IMR-90 (cell line): ENCODE measurements at regions not wholly inside any gene's neighbourhood (a gene's known extent, or its start where the extent isn't known, plus 50 kb on each side); places are given as distances from the start of the nearest gene placed in this dataset.

Experiments used
- ATAC-seq: fragments of 200-7000 bp; cut with Tn5 transposase; 2 replicates; pipeline ENCODE4 v1.9.1; 2020; ENCODE audit warnings: low read depth, mild to moderate bottlenecking, moderate library complexity
- BruUV-seq: library from RNA; stranded (reverse); fragments of 400-500 nt; replicated peaks from 2 replicates; lab custom pipeline; 2021; lab: Mats Ljungman, UMichigan
- CTCF ChIA-PET: fragments of 300-600 bp; formaldehyde crosslinking; extraction: SDS; loops from one replicate; lab custom pipeline; 2021; ENCODE audit warnings: antibody characterized with exemption; lab: Yijun Ruan, JAX
- POLR2A ChIA-PET: fragments of 300-600 bp; sonication (Branson Sonifier 250); formaldehyde crosslinking; loops from one replicate; lab custom pipeline; 2022; ENCODE audit warnings: antibody characterized with exemption; ENCODE audit not compliant: unreplicated experiment; lab: Charles Lee
- DNase-seq: peaks from one replicate; pipeline ENCODE4 v3.0.0; 2013
- H2AFZ ChIP-seq: replicated peaks from 2 replicates; pipeline ENCODE3; 2013; ENCODE audit warnings: low read length, mild to moderate bottlenecking; ENCODE audit not compliant: poor library complexity
- H2AK5ac ChIP-seq: 2 replicates; pipeline ENCODE4 v1.6.1; 2013; ENCODE audit warnings: low read depth, low read length, inconsistent platforms
- H2AK9ac ChIP-seq: replicated peaks from 2 replicates; pipeline ENCODE3; 2013; ENCODE audit warnings: mild to moderate bottlenecking, low read depth, low read length, moderate library complexity; ENCODE audit not compliant: poor library complexity
- H2BK120ac ChIP-seq: 2 replicates; pipeline ENCODE4 v1.6.1; 2013; ENCODE audit warnings: low read depth, low read length, inconsistent platforms
- H2BK15ac ChIP-seq: 3 replicates; pipeline ENCODE4 v1.6.1; 2013; ENCODE audit warnings: low read depth, low read length, inconsistent platforms
- H2BK20ac ChIP-seq: 2 replicates; pipeline ENCODE4 v1.6.1; 2013; ENCODE audit warnings: low read depth, mild to moderate bottlenecking, inconsistent platforms, low read length, moderate library complexity
- H2BK5ac ChIP-seq: 2 replicates; pipeline ENCODE4 v1.6.1; 2013; ENCODE audit warnings: mild to moderate bottlenecking, low read depth, low read length, inconsistent platforms; ENCODE audit not compliant: poor library complexity, severe bottlenecking
- H3K14ac ChIP-seq: replicated peaks from 2 replicates; pipeline ENCODE4 v1.6.1; 2013; ENCODE audit warnings: low read depth, low read length, inconsistent platforms
- H3K18ac ChIP-seq: 2 replicates; pipeline ENCODE4 v1.6.1; 2013; ENCODE audit warnings: low read depth, low read length, control low read depth
- H3K23ac ChIP-seq: 2 replicates; pipeline ENCODE4 v1.6.1; 2013; ENCODE audit warnings: low read depth, low read length, inconsistent platforms
- H3K27ac ChIP-seq: 2 replicates; pipeline ENCODE4 v1.5.1; 2013; ENCODE audit warnings: mild to moderate bottlenecking, control low read depth, low read length; ENCODE audit not compliant: insufficient read depth
- H3K27me3 ChIP-seq: 2 replicates; pipeline ENCODE4 v1.6.1; 2013; ENCODE audit warnings: low read length; ENCODE audit not compliant: control insufficient read depth, insufficient read depth
- H3K36me3 ChIP-seq: 2 replicates; pipeline ENCODE4 v1.6.1; 2013; ENCODE audit warnings: low read length, mixed read lengths; ENCODE audit not compliant: control insufficient read depth, insufficient read depth
- H3K4ac ChIP-seq: 2 replicates; pipeline ENCODE4 v1.6.1; 2013; ENCODE audit warnings: low read depth, low read length, inconsistent platforms
- H3K4me1 ChIP-seq: 2 replicates; pipeline ENCODE4 v1.6.1; 2013; ENCODE audit warnings: low read length, mixed read lengths; ENCODE audit not compliant: control insufficient read depth, insufficient read depth
- H3K4me2 ChIP-seq: 2 replicates; pipeline ENCODE4 v1.6.1; 2013; ENCODE audit warnings: low read depth, mild to moderate bottlenecking, control low read depth, low read length, moderate library complexity
- H3K4me3 ChIP-seq: 2 replicates; pipeline ENCODE4 v1.5.1; 2013; ENCODE audit warnings: low read depth, mild to moderate bottlenecking, control low read depth, low read length, moderate library complexity; ENCODE audit not compliant: insufficient read depth
- H3K56ac ChIP-seq: 2 replicates; pipeline ENCODE4 v1.6.1; 2013; ENCODE audit warnings: low read length, inconsistent platforms; ENCODE audit not compliant: insufficient read depth; ENCODE audit errors: extremely low read depth
- H3K79me1 ChIP-seq, 2 experiments: 2 replicates each; pipeline ENCODE4 v1.6.1; 2013; ENCODE audit warnings: low read length in 2 of 2, inconsistent platforms in 1 of 2, low read depth in 1 of 2
- H3K9ac ChIP-seq: 2 replicates; pipeline ENCODE4 v1.6.1; 2013; ENCODE audit warnings: low read depth, low read length, control low read depth
- H3K9me1 ChIP-seq: 2 replicates; pipeline ENCODE4 v1.6.1; 2013; ENCODE audit warnings: low read length, inconsistent platforms; ENCODE audit not compliant: insufficient read depth
- H3K9me3 ChIP-seq: 2 replicates; pipeline ENCODE4 v1.6.1; 2013; ENCODE audit warnings: low read length; ENCODE audit not compliant: control insufficient read depth, insufficient read depth
- H4K20me1 ChIP-seq: 2 replicates; pipeline ENCODE4 v1.6.1; 2013; ENCODE audit warnings: low read length, inconsistent platforms; ENCODE audit not compliant: insufficient read depth
- H4K5ac ChIP-seq: 2 replicates; pipeline ENCODE4 v1.6.1; 2013; ENCODE audit warnings: mild to moderate bottlenecking, low read depth, low read length, control low read depth
- H4K8ac ChIP-seq, 2 experiments: 2 replicates each; pipeline ENCODE4 v1.6.1; 2013; ENCODE audit warnings: low read depth in 2 of 2, low read length in 2 of 2, control low read depth in 1 of 2, inconsistent platforms in 1 of 2
- H4K91ac ChIP-seq: 2 replicates; pipeline ENCODE4 v1.6.1; 2013; ENCODE audit warnings: low read depth, low read length, inconsistent platforms; ENCODE audit not compliant: insufficient read depth
- NFE2L2 ChIP-seq: fragments of 150-350 bp; IDR thresholded peaks from 2 replicates; pipeline ENCODE4 v1.6.1; 2016; ENCODE audit warnings: low read depth, mild to moderate bottlenecking, low read length
- WGBS, 2 experiments: methylation state at CpG; one replicate each; pipeline versions ENCODE4 v1.1.5 to v1.1.7; 2013; ENCODE audit warnings: missing lambda C conversion rate in 2 of 2; ENCODE audit not compliant: insufficient read length in 1 of 2; ENCODE audit errors: extremely low coverage in 2 of 2; 5-methylcytosine and 5-hydroxymethylcytosine counted together
- dilution Hi-C: fragments of 300-500 bp; cut with HindIII; formaldehyde crosslinking; loops from one replicate; pipeline ENCODE4 v1.14.3; 2018; ENCODE audit warnings: low sequenced_read_pairs; ENCODE audit not compliant: unreplicated experiment
- in situ Hi-C: fragments of 300-500 bp; cut with MboI; formaldehyde crosslinking; loops from 3 replicates; pipeline ENCODE4 v1.14.3; 2019; ENCODE audit warnings: low sequenced_read_pairs, inconsistent platforms, mixed read lengths
- intact Hi-C: fragments of 100-400 bp; cut with micrococcal nuclease; formaldehyde crosslinking; loops from 2 replicates; pipeline ENCODE4 v1.10.0; 2022
- TF ChIP-seq, protein P1 (sequence below): conservative IDR thresholded peaks from 2 replicates; pipeline ENCODE4 v1.5.1; 2012; ENCODE audit warnings: mild to moderate bottlenecking, low read depth, low read length, improper control_type of control experiment

DNA sequence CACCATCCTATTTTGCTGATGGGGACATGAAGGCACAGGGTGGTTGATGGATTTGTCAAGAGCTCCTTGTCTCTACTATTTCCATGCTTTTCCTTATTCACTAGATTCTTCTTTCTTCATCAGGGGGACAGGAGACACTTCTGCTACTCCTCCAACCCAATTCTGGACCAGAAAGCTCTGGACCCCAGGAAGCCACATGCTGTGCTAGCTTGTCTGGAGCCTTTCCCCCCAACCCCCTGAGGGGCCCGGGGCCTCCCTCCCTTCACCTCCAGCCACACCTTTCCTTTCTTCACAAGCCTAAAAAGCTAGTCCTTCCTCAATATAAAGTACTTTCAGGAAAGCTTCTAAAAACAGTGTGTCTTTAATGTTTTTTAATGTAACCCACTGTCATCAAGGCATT, 75.1 kb upstream of the CAPRIN2 start:
- ChIA-PET POLR2A (no interaction called here), CTCF (no interaction called here)
- H3K9me1 ChIP-seq = no peaks in the 10 kb centered on the region
- no peak for ATAC-seq
- no peak overlapping the region for H3K4ac ChIP-seq
- H3K23ac ChIP-seq = no peak overlapping the region
- no peaks in the 10 kb centered on the region for H3K36me3 ChIP-seq
- no peak overlapping the region for H2AFZ ChIP-seq
- intact Hi-C loops (no loop called here), in situ Hi-C loops (loop anchor here (25.0 kb wide), 1 partner anchor 1743 kb away; no protein-coding TSS in a partner anchor), dilution Hi-C loops (no loop called here)
- H2AK9ac ChIP-seq = no peak overlapping the region
- H2BK20ac ChIP-seq = no peak overlapping the region
- H3K4me2 ChIP-seq = no peak overlapping the region
- H3K4me3 ChIP-seq = no peak overlapping the region
- H4K91ac ChIP-seq = no peak overlapping the region
- no peak overlapping the region for H3K14ac ChIP-seq
- H2AK5ac ChIP-seq = no peak overlapping the region
- H4K5ac ChIP-seq = no peak overlapping the region
- H3K18ac ChIP-seq = no peak overlapping the region
- H3K9me3 ChIP-seq = peaks cover 7% of the 10 kb centered on the region
- no peaks in the 10 kb centered on the region for H3K79me1 ChIP-seq
- no peak overlapping the region for H2BK15ac ChIP-seq
- no peak for TF ChIP-seq NFE2L2
- TF ChIP-seq, protein P1, sequence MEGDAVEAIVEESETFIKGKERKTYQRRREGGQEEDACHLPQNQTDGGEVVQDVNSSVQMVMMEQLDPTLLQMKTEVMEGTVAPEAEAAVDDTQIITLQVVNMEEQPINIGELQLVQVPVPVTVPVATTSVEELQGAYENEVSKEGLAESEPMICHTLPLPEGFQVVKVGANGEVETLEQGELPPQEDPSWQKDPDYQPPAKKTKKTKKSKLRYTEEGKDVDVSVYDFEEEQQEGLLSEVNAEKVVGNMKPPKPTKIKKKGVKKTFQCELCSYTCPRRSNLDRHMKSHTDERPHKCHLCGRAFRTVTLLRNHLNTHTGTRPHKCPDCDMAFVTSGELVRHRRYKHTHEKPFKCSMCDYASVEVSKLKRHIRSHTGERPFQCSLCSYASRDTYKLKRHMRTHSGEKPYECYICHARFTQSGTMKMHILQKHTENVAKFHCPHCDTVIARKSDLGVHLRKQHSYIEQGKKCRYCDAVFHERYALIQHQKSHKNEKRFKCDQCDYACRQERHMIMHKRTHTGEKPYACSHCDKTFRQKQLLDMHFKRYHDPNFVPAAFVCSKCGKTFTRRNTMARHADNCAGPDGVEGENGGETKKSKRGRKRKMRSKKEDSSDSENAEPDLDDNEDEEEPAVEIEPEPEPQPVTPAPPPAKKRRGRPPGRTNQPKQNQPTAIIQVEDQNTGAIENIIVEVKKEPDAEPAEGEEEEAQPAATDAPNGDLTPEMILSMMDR = no peak
- WGBS, 2 experiments = no CpG with 5 or more reads among the region's 1 CpG
- H3K27ac ChIP-seq = no peak overlapping the region
- no peaks in the 10 kb centered on the region for H4K20me1 ChIP-seq
- no peaks in the 10 kb centered on the region for H3K4me1 ChIP-seq
- no peak overlapping the region for H2BK5ac ChIP-seq
- no TSS peak for BruUV-seq
- no peak overlapping the region for H4K8ac ChIP-seq
- peaks cover 51% of the 10 kb centered on the region for H3K27me3 ChIP-seq
- H3K56ac ChIP-seq = no peak overlapping the region
- H3K9ac ChIP-seq = no peak overlapping the region
- DNase-seq = no peak
- no peak overlapping the region for H2BK120ac ChIP-seq
